GM19238 (cell line): ENCODE measurements at regions not wholly inside any gene's neighbourhood (a gene's known extent, or its start where the extent isn't known, plus 50 kb on each side); places are given as distances from the start of the nearest gene placed in this dataset.

ENCODE experiments used
- DNase-seq: peaks from one replicate; pipeline ENCODE4 v3.0.0; 2011; ENCODE audit warnings: low spot score; ENCODE audit not compliant: insufficient read length

GRCh38 chr11:129267716-129268115 is 75.6 kb upstream of the ARHGAP32 start:
- no peak for DNase-seq

GRCh38 chr11:129266536-129266935 is 74.4 kb upstream of the ARHGAP32 start:
- no peak for DNase-seq

GRCh38 chr11:129265125-129265788 is 73.1 kb upstream of the ARHGAP32 start:
- no peak for DNase-seq

- no peak for DNase-seq
Observed at GRCh38 chr11:129264114-129264513, 72.0 kb upstream of the ARHGAP32 start.

- DNase-seq: no peak
Observed at GRCh38 chr11:129260750-129261149, 68.6 kb upstream of the ARHGAP32 start.

- no peak for DNase-seq
Observed at GRCh38 chr11:129259931-129260348, 67.8 kb upstream of the ARHGAP32 start.

GRCh38 chr11:129258205-129258604 is 66.1 kb upstream of the ARHGAP32 start:
- DNase-seq: no peak

GRCh38 chr11:129257512-129257911 is 65.4 kb upstream of the ARHGAP32 start:
- DNase-seq: no peak

GRCh38 chr11:129252621-129253020 is 60.5 kb upstream of the ARHGAP32 start:
- no peak for DNase-seq

- DNase-seq: no peak
Observed at GRCh38 chr11:129251067-129251466, 58.9 kb upstream of the ARHGAP32 start.

GRCh38 chr11:129249923-129250322 is 57.8 kb upstream of the ARHGAP32 start:
- no peak for DNase-seq

GRCh38 chr11:129249351-129249750 is 57.2 kb upstream of the ARHGAP32 start:
- no peak for DNase-seq

- DNase-seq: no peak
Observed at GRCh38 chr11:129248618-129249017, 56.5 kb upstream of the ARHGAP32 start.

GRCh38 chr11:129247135-129247534 is 55.0 kb upstream of the ARHGAP32 start:
- no peak for DNase-seq

GRCh38 chr11:129242855-129243254 is 50.7 kb upstream of the ARHGAP32 start:
- no peak for DNase-seq
